Activated naive CD8-positive, alpha-beta T cell treated with anti-CD3 and anti-CD28 coated beads, Interleukin-2, amount 50 U/mL, for 24 hours (primary cell): ENCODE measurements at regions not wholly inside any gene's neighbourhood (a gene's known extent, or its start where the extent isn't known, plus 50 kb on each side); places are given as distances from the start of the nearest gene placed in this dataset.

Source experiments
- ATAC-seq: fragments of 150-1000 bp; cut with Tn5 transposase; one replicate; pipeline ENCODE4 v1.10.0; 2021
- DNase-seq: peaks from one replicate; pipeline ENCODE4 v3.0.0; 2021
- H3K27ac Mint-ChIP-seq: one replicate; pipeline ENCODE4 v1.8.0; 2021; ENCODE audit warnings: mild to moderate bottlenecking, mixed read lengths
- H3K27me3 Mint-ChIP-seq: one replicate; pipeline ENCODE4 v1.8.0; 2021; ENCODE audit warnings: mixed read lengths
- H3K36me3 Mint-ChIP-seq: one replicate; pipeline ENCODE4 v1.8.0; 2021; ENCODE audit warnings: low read depth, mixed read lengths
- H3K4me1 Mint-ChIP-seq: one replicate; pipeline ENCODE4 v1.8.0; 2021; ENCODE audit warnings: mixed read lengths
- H3K4me3 Mint-ChIP-seq: one replicate; pipeline ENCODE4 v1.8.0; 2021; ENCODE audit warnings: mild to moderate bottlenecking, moderate library complexity, mixed read lengths
- H3K9me3 Mint-ChIP-seq: one replicate; pipeline ENCODE4 v1.8.0; 2021; ENCODE audit warnings: mixed read lengths

DNA sequence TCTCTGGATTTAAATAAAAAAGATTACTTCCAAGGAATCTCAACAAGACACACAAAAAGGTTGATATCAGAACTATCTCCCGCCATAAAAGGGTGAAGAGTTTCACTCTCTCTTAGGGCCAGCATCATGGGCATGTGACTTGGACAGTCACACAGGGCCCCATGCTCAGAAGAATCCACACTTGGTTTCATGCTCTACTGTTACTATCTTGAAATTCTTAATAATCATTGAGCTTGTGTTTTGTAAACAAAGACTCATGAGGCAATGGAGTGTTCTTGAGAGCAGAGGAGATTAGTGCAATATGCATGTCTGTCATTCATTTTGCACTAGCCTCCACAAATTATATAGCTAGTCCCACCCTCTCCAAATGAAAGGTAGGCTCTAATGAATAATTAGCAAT, 58.4 kb downstream of the HMHB1 start:
- DNase-seq (no peak), ATAC-seq (no peak)
- Mint-ChIP-seq H3K4me1 (no peaks in the 10 kb centered on the region), H3K9me3 (no peaks in the 10 kb centered on the region), H3K27me3 (no peaks in the 10 kb centered on the region), H3K27ac (no peak overlapping the region), H3K36me3 (no peaks in the 10 kb centered on the region), H3K4me3 (no peak overlapping the region)

DNA sequence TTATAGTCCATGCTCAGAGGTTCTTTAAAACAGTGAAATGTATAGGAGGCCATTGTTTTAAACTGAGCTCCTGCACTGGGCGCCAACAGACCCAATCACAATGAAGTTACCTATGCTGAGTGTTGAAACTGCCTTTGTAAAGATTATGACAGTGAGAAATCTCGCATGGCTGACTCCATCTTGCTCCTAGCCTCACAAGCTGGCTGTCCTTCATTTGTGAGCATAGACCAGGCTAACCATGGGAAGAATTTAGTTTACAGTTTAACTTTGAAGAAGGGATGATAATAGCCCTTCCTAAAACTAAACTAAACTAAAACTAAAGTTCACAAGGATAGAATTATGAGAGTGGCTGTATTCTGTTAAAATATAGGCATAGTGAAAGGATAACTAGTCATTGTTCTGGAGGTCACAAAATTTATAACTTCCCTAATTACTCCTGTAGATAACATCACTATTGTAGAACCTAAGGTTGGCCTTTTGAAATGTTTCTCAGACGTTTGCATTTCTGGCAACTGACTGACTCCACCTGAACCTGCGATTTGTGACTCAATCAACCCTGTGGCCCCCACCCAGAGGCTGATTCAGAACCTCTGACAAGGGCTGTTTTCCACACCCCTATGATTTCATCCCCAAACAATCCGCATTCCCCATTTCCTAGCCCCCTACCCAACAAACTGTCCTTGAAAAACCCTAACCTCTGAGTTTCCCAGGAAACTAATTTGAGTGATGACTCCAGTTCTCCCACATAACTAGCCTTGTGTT, 59.1 kb downstream of the HMHB1 start:
- no peak for ATAC-seq
- Mint-ChIP-seq H3K4me3 (no peak overlapping the region), H3K27ac (no peak overlapping the region), H3K9me3 (no peaks in the 10 kb centered on the region), H3K4me1 (no peaks in the 10 kb centered on the region), H3K27me3 (no peaks in the 10 kb centered on the region), H3K36me3 (no peaks in the 10 kb centered on the region)
- DNase-seq, result no peak

DNA sequence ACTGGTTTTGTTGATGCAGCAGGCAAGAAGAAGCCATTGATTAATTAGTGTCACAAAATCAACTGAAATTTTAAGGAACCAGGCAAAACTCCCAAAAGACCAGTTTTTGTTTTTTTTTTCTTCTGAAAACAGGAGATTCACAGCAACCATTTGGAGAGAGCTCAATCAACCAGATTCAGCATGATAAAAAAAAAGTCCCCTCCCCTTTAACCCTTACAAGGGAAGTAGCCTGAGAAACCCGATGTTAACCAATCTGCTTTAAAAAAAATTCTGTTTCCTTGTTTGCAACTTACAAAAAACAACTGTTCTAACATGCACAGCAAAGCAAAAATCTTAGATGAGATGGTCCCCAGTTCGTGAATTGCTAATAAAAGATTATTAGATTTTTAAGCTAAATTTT, 59.7 kb downstream of the HMHB1 start:
- H3K36me3 Mint-ChIP-seq, result no peaks in the 10 kb centered on the region
- DNase-seq, result no peak
- H3K27me3 Mint-ChIP-seq, result no peaks in the 10 kb centered on the region
- no peak overlapping the region for H3K27ac Mint-ChIP-seq
- no peaks in the 10 kb centered on the region for H3K4me1 Mint-ChIP-seq
- H3K4me3 Mint-ChIP-seq, result no peak overlapping the region
- no peak for ATAC-seq
- no peaks in the 10 kb centered on the region for H3K9me3 Mint-ChIP-seq

DNA sequence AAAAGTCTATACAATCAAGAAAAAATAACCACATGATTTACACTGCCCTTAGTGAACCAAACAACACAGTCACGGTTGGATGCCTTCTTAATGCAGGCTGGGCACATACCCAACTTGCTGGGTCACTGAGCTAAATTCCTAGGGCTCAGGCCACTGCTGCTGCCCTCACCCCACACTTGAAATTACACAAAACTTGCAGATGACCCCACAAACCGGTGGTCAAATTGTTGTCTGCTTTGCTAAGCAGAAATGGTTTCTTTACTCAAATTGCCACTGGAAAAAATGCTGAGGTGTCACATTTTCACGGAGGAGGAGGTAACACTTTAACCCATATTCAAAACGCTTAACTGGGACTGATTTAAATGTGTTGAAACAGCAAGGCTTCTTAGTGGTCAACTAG, 62.4 kb downstream of the HMHB1 start:
- no peak for DNase-seq
- H3K4me3 Mint-ChIP-seq, result no peak overlapping the region
- H3K36me3 Mint-ChIP-seq, result no peaks in the 10 kb centered on the region
- H3K27me3 Mint-ChIP-seq, result no peaks in the 10 kb centered on the region
- H3K4me1 Mint-ChIP-seq, result no peaks in the 10 kb centered on the region
- H3K27ac Mint-ChIP-seq, result no peak overlapping the region
- H3K9me3 Mint-ChIP-seq, result no peaks in the 10 kb centered on the region
- ATAC-seq, result no peak

DNA sequence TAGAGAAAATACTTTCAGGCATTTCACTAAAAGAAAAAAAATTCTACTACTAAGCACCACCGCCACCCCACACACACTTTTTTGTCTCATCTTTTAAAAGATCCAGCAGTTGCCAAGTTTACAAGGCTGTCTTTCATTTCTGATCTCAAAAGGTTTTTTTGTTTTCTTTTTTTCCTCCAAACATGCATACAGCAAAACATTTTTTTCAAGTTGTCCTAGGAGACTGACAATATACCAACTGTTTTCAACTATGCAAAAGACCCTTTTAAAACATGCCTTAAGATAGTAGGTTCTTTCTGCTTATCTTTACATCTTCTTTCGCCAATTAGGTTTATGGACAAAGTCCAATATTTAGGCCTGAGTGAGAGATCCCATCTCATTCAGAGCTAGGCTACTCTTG, 65.2 kb downstream of the HMHB1 start:
- no peaks in the 10 kb centered on the region for H3K4me1 Mint-ChIP-seq
- DNase-seq (no peak), ATAC-seq (no peak)
- no peak overlapping the region for H3K27ac Mint-ChIP-seq
- H3K9me3 Mint-ChIP-seq, result no peaks in the 10 kb centered on the region
- H3K4me3 Mint-ChIP-seq, result no peak overlapping the region
- H3K36me3 Mint-ChIP-seq, result no peaks in the 10 kb centered on the region
- no peaks in the 10 kb centered on the region for H3K27me3 Mint-ChIP-seq

DNA sequence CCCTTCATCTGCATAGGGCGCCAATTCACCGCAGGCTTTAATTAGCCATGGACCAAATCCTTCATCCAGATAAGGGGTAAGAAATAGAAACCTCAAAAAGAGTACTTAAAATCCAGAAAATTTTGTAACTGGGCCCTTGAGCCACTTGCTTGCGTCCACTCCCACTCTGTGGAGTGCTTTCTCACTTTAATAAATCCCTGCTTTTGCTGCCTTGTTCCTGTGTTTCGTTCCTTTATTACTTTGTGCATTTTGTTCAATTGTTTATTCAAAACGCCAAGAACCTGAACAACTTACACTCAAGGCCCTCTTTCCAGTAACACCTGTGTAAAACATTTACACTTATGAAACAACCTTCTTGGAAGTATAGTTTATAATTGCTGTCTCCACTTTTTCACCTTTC, 66.5 kb downstream of the HMHB1 start:
- DNase-seq (no peak), ATAC-seq (no peak)
- no peaks in the 10 kb centered on the region for H3K27me3 Mint-ChIP-seq
- no peak overlapping the region for H3K27ac Mint-ChIP-seq
- H3K4me1 Mint-ChIP-seq, result no peaks in the 10 kb centered on the region
- no peak overlapping the region for H3K4me3 Mint-ChIP-seq
- no peaks in the 10 kb centered on the region for H3K36me3 Mint-ChIP-seq
- H3K9me3 Mint-ChIP-seq, result no peaks in the 10 kb centered on the region

DNA sequence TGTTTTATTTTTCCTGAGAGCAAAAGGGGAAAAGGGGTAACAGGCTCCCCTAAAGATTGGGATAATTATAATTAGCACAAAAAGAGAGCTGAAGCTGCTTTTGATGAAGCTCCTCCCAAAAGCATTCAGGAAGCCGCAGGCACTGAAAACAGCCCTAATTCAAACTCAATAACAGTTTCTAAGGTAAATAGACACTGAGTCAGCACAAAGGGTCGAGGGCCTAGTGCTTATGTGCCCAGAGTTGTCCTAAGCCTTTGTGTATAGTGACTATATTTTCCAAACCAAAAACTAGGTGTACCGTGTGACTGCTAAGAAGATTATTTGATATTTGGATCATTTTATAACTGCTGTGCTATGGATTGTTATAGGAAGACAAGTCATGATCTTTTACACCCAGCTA, 67.7 kb downstream of the HMHB1 start:
- no peaks in the 10 kb centered on the region for H3K4me1 Mint-ChIP-seq
- no peaks in the 10 kb centered on the region for H3K36me3 Mint-ChIP-seq
- DNase-seq, result no peak
- no peak overlapping the region for H3K27ac Mint-ChIP-seq
- ATAC-seq, result no peak
- H3K27me3 Mint-ChIP-seq, result no peaks in the 10 kb centered on the region
- no peak overlapping the region for H3K4me3 Mint-ChIP-seq
- no peaks in the 10 kb centered on the region for H3K9me3 Mint-ChIP-seq

DNA sequence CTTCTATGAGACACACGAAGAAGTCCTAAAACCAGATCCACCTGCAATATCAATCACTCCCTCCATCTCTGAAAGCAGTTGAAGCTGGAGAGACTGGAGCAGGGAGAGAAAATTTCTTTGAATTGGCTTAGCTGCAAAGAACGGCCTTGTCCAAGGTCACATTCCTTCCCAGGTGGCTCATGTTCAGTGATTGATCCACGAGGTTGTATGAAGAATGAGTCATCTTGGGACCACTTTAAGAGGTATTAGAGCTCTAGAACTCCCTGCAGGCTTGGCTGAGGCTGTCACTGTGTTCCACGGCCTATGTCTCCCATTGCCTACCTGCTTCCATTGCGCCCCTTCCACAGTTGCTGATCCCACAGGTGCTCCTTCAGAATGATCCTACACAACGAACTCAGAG, 68.2 kb downstream of the HMHB1 start:
- Mint-ChIP-seq H3K4me3 (no peak overlapping the region), H3K9me3 (no peaks in the 10 kb centered on the region), H3K4me1 (no peaks in the 10 kb centered on the region), H3K27ac (no peak overlapping the region), H3K27me3 (no peaks in the 10 kb centered on the region), H3K36me3 (no peaks in the 10 kb centered on the region)
- no peak for DNase-seq
- ATAC-seq, result no peak

DNA sequence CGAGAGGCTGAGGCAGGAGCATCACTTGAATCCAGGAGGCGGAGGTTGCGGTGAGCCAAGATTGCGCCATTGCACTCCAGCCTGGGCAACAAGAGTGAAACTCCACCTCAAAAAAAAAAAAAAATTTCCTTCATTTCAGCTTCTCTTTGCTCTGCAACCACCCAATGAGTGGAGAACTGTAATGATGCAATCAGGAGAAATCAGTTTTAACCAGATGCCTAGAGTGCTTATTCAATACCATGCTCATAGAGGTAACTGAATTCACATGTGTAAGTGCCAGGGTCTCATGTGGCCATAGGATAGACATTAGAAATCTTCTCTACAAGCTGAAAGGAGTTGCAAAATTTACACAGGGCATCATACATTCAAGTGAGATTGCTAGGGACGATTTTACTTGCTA, 70.6 kb downstream of the HMHB1 start:
- Mint-ChIP-seq H3K27me3 (no peaks in the 10 kb centered on the region), H3K4me1 (no peaks in the 10 kb centered on the region), H3K27ac (no peak overlapping the region), H3K36me3 (no peaks in the 10 kb centered on the region), H3K4me3 (no peak overlapping the region), H3K9me3 (no peaks in the 10 kb centered on the region)
- DNase-seq (no peak), ATAC-seq (no peak)

DNA sequence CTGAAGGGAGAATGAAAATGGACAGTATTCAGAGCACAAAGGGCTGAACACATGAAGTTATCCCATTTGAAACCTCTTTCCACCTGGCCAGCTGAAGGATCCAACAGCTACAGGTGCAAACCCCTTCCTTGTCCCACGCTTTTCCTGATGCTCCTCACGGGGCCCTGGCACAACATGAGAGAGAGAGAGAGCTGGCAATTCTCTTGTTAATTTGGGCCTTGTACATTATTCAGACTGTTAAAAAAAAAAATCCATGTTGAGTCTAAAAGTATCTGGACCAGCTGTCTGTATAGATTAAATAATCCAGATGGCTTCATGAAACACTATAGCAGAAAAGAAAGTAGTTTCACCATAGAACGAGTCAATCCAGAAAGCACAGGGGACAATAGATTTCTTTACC, 74.1 kb downstream of the HMHB1 start:
- H3K4me3 Mint-ChIP-seq, result no peak overlapping the region
- no peak for ATAC-seq
- no peaks in the 10 kb centered on the region for H3K36me3 Mint-ChIP-seq
- DNase-seq, result no peak
- no peaks in the 10 kb centered on the region for H3K9me3 Mint-ChIP-seq
- no peaks in the 10 kb centered on the region for H3K4me1 Mint-ChIP-seq
- no peaks in the 10 kb centered on the region for H3K27me3 Mint-ChIP-seq
- H3K27ac Mint-ChIP-seq, result no peak overlapping the region

DNA sequence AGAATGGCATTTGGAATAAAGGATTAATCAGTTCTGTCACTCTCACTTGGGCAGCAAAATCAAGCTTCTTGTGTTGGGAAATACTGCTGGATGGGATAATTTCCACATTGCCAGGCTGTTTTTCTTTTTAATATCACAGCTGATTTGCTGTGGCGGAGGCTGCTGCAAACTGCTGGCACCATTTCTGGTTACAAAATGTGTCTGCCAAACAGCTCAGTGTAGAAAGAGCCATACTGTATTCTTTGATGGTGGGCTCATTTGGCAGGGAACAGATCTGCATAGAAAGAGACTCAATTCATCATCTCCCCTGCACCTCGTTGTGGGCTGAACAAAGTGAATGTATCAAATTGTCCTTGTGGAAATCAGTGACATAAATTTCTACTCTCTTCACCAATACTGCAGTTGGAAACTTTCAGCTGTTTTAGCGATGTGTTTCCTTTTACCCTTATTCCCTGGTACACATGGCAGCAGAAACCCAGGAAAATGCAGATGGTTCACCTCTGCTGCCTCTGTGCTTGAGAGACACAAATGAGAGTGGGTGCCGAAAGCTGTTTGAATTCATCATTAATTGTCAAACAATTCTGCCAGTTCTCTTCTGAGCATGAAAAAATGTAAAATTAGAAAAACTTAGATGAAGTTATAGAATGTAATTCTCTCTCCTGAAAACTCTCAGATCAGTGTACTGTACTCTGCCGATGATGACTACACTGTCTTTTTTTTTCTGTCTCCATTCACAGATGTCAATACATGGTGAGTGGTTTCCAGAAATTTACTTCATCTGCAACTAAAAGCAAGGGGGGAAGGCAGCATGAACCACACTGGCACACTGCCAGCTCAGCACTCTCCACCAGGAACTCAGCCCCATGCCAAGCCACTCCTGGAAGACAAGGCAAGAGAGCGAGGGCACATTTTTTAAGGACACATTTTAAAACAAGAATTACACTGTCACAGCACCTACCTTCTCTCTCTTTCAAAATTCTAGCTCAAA, 75.0 kb downstream of the HMHB1 start:
- Mint-ChIP-seq H3K36me3 (no peaks in the 10 kb centered on the region), H3K9me3 (no peaks in the 10 kb centered on the region), H3K27ac (no peak overlapping the region), H3K27me3 (peaks cover 3% of the 10 kb centered on the region), H3K4me3 (no peak overlapping the region), H3K4me1 (no peaks in the 10 kb centered on the region)
- no peak for ATAC-seq
- DNase-seq, result no peak

DNA sequence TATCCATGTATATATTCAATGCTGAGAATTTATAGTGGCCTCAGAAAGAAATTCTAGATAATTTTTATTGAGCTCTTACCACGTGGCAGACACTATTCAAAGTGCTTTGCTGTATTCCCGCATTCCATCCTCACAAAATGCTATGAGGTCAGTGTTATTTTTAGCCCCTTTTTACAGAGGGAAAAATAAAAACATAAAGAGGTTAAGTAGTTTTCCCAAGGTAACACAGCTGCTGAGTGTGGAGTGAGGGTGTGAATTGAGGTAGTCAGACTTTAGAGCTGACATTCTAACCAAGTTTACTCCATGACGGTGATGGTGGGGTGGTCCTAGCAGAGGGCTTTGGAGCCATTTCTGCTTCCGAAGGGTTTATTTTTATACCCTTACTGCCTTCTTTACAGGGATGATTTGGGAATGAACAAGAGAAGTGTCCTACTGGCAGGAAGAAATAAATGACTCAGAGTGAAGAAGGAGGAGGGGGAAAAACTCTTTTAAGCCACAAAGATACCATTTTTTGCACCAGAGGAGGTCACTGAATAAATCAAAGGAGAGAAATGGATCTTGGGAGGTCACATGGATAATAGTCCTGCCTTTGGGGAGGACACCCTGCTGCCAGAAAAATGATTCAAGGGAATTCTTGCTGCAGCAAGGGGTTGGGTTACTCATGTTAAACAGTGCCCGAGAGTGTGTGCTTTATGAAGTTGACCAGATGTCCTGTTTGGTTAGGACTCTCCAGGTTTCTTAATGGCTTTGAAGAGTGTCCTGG, 76.1 kb downstream of the HMHB1 start:
- no peaks in the 10 kb centered on the region for H3K9me3 Mint-ChIP-seq

DNA sequence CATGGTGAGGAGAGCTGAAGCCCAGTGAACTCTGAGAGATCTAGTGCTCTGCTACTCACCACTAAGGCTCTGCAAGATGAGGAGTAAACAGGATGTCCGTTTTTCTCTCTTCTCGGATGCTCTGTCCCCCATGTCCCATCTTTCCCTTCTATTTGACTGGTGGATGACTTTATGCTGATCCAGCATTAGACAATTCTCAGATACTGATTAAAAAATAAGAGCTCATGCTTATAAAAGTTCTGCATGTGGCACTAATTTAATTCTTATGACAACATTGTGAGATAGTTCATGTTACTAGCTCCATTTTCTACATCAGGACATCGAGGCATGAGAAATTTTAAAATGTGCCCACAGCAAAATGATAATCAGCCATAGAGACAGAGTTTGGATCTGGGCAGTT, 77.0 kb downstream of the HMHB1 start:
- no peaks in the 10 kb centered on the region for H3K36me3 Mint-ChIP-seq
- ATAC-seq, result no peak

More for the DNA sequence above, 76.1 kb downstream of the HMHB1 start:
- H3K4me3 Mint-ChIP-seq, result no peak overlapping the region
- H3K27ac Mint-ChIP-seq, result no peak overlapping the region
- H3K36me3 Mint-ChIP-seq, result no peaks in the 10 kb centered on the region
- H3K4me1 Mint-ChIP-seq, result no peaks in the 10 kb centered on the region
- no peak for ATAC-seq
- H3K27me3 Mint-ChIP-seq, result peaks cover 3% of the 10 kb centered on the region
- DNase-seq, result no peak

DNA sequence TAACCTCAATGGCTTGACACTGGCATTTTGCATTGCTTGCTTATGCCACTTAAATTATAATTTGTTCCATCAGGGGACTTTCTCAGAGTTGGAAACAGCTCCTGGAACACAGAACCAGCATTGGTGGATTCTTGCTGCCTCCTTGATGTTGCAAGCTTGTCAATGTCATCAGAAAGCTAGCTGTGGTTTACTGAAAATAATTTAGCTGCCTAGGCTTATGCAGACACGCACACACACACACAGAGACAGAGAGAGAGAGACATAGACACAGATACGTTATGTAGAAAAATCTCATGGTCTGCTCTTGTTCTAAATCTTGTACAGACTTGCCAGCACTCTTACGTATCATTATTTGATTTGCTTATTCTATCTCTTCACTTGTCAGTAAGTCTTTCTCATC, 78.0 kb downstream of the HMHB1 start:
- no peak overlapping the region for H3K27ac Mint-ChIP-seq
- ATAC-seq (no peak), DNase-seq (no peak)
- no peaks in the 10 kb centered on the region for H3K4me1 Mint-ChIP-seq
- H3K9me3 Mint-ChIP-seq, result no peaks in the 10 kb centered on the region
- H3K4me3 Mint-ChIP-seq, result no peak overlapping the region
- H3K27me3 Mint-ChIP-seq, result peaks cover 3% of the 10 kb centered on the region
- no peaks in the 10 kb centered on the region for H3K36me3 Mint-ChIP-seq

More for the DNA sequence above, 77.0 kb downstream of the HMHB1 start:
- Mint-ChIP-seq H3K9me3 (no peaks in the 10 kb centered on the region), H3K27me3 (peaks cover 3% of the 10 kb centered on the region), H3K27ac (no peak overlapping the region), H3K4me1 (no peaks in the 10 kb centered on the region), H3K4me3 (no peak overlapping the region)
- no peak for DNase-seq
